H1 (cell line): ENCODE measurements at regions not wholly inside any gene's neighbourhood (a gene's known extent, or its start where the extent isn't known, plus 50 kb on each side); places are given as distances from the start of the nearest gene placed in this dataset.

ENCODE experiments used
- CTCF ChIA-PET: fragments of 300-600 bp; sonication (Branson Sonifier 250); formaldehyde crosslinking; loops from one replicate; lab custom pipeline; 2021; ENCODE audit not compliant: partially characterized antibody; lab: Charles Lee
- POLR2A ChIA-PET: fragments of 300-600 bp; sonication (Branson Sonifier 250); formaldehyde crosslinking; loops from one replicate; lab custom pipeline; 2021; ENCODE audit warnings: inconsistent platforms; ENCODE audit not compliant: partially characterized antibody; lab: Charles Lee
- DNase-seq, 2 experiments: peaks; one replicate each; pipeline versions ENCODE4 v3.0.0 to v3.0.0-alpha.2; 2010 to 2022; ENCODE audit warnings: low spot score in 2 of 2, low read depth in 1 of 2, mixed read lengths in 1 of 2
- FAIRE-seq: peaks from 2 replicates; lab custom pipeline; 2011; peaks lifted over from hg19 to GRCh38; lab: Jason Lieb, UNC
- H2AFZ ChIP-seq: 2 replicates; pipeline ENCODE4 v1.8.1; 2012; ENCODE audit warnings: low read length, inconsistent platforms
- H2AK5ac ChIP-seq: 2 replicates; pipeline ENCODE4 v1.6.1; 2013; ENCODE audit warnings: low read depth, low read length
- H2BK120ac ChIP-seq: replicated peaks from 2 replicates; pipeline ENCODE3; 2013; ENCODE audit warnings: low read depth, low read length, inconsistent platforms
- H2BK12ac ChIP-seq: 2 replicates; pipeline ENCODE4 v1.6.1; 2013; ENCODE audit warnings: low read depth, low read length
- H2BK15ac ChIP-seq: 2 replicates; pipeline ENCODE4 v1.6.1; 2013; ENCODE audit warnings: low read length
- H2BK20ac ChIP-seq: 2 replicates; pipeline ENCODE4 v1.6.1; 2013; ENCODE audit warnings: low read length
- H2BK5ac ChIP-seq: 2 replicates; pipeline ENCODE4 v1.6.1; 2013; ENCODE audit warnings: low read depth, low read length
- H3K14ac ChIP-seq: 2 replicates; pipeline ENCODE4 v1.6.1; 2013; ENCODE audit warnings: inconsistent platforms; ENCODE audit not compliant: insufficient read length
- H3K18ac ChIP-seq: 2 replicates; pipeline ENCODE4 v1.6.1; 2013; ENCODE audit warnings: low read length; ENCODE audit errors: extremely low read depth
- H3K23ac ChIP-seq: 2 replicates; pipeline ENCODE4 v1.6.1; 2013; ENCODE audit warnings: inconsistent platforms; ENCODE audit not compliant: insufficient read length
- H3K23me2 ChIP-seq: 2 replicates; pipeline ENCODE4 v1.6.1; 2013; ENCODE audit warnings: low read depth, low read length
- H3K27ac ChIP-seq: 2 replicates; pipeline ENCODE4 v1.6.1; 2011; ENCODE audit warnings: low read depth, low read length, inconsistent platforms
- H3K27me3 ChIP-seq, 4 experiments: replicated peaks in 1 of 4; 1 replicate in 1 of 4; 2 replicates in 3 of 4; pipeline versions ENCODE4 v1.6.1 to v1.8.1; 2011 to 2013; ENCODE audit warnings: low read length in 3 of 4, mild to moderate bottlenecking in 3 of 4, inconsistent platforms in 2 of 4, mixed read lengths in 2 of 4, moderate library complexity in 1 of 4; ENCODE audit not compliant: control insufficient read depth in 3 of 4, insufficient read depth in 3 of 4; ENCODE audit errors: extremely low read depth in 1 of 4
- H3K36me3 ChIP-seq, 4 experiments: 2 replicates each; pipeline versions ENCODE4 v1.6.1 to v1.8.1; 2011 to 2013; ENCODE audit warnings: mild to moderate bottlenecking in 4 of 4, low read length in 3 of 4, moderate library complexity in 2 of 4, control low read depth in 1 of 4, inconsistent platforms in 1 of 4; ENCODE audit not compliant: insufficient read depth in 4 of 4, control insufficient read depth in 2 of 4
- H3K4ac ChIP-seq: replicated peaks from 2 replicates; pipeline ENCODE3; 2013; ENCODE audit warnings: low read length, low read depth, mixed read lengths, inconsistent platforms; ENCODE audit not compliant: insufficient read length
- H3K4me1 ChIP-seq, 4 experiments: replicated peaks in 1 of 4; 1 replicate in 1 of 4; 2 replicates in 3 of 4; pipeline versions ENCODE4 v1.6.1 to v1.8.1; 2011 to 2013; ENCODE audit warnings: low read length in 3 of 4, inconsistent platforms in 2 of 4, mixed read lengths in 1 of 4; ENCODE audit not compliant: insufficient read depth in 4 of 4, control insufficient read depth in 3 of 4
- H3K4me2 ChIP-seq, 2 experiments: 2 replicates each; pipeline versions ENCODE4 v1.6.1 to v1.8.1; 2011 to 2013; ENCODE audit warnings: low read depth in 2 of 2, low read length in 2 of 2, control low read depth in 1 of 2, inconsistent platforms in 1 of 2, mild to moderate bottlenecking in 1 of 2; ENCODE audit not compliant: insufficient read depth in 1 of 2
- H3K4me3 ChIP-seq, 4 experiments: fragments of 200-600, 300-600 bp in 1 of 4; sonication (generic), shearing (Covaris generic), sonication (Bioruptor Twin) in 1 of 4; 2 replicates each; pipeline versions ENCODE4 v1.5.1 to v1.8.1; 2011 to 2016; ENCODE audit warnings: low read length in 4 of 4, low read depth in 3 of 4, control low read depth in 2 of 4, inconsistent platforms in 2 of 4, mild to moderate bottlenecking in 2 of 4, mixed read lengths in 1 of 4, moderate library complexity in 1 of 4; ENCODE audit not compliant: insufficient read depth in 2 of 4; ENCODE audit errors: extremely low read depth in 1 of 4
- H3K56ac ChIP-seq: replicated peaks from 2 replicates; pipeline ENCODE3; 2013; ENCODE audit warnings: low read depth, mild to moderate bottlenecking, mixed read lengths, low read length, inconsistent platforms; ENCODE audit not compliant: insufficient read length
- H3K79me1 ChIP-seq: 2 replicates; pipeline ENCODE4 v1.6.1; 2013; ENCODE audit warnings: low read depth, low read length, control low read depth
- H3K79me2 ChIP-seq, 2 experiments: 2 replicates each; pipeline versions ENCODE4 v1.6.1 to v1.8.1; 2012 to 2013; ENCODE audit warnings: low read length in 2 of 2, mild to moderate bottlenecking in 2 of 2, inconsistent platforms in 1 of 2; ENCODE audit not compliant: insufficient read depth in 2 of 2, control insufficient read depth in 1 of 2
- H3K9ac ChIP-seq, 4 experiments: replicated peaks in 1 of 4; 1 replicate in 1 of 4; 2 replicates in 3 of 4; pipeline versions ENCODE4 v1.6.1 to v1.8.1; 2011 to 2013; ENCODE audit warnings: low read depth in 3 of 4, low read length in 3 of 4, control low read depth in 2 of 4, mild to moderate bottlenecking in 2 of 4, moderate library complexity in 2 of 4, inconsistent platforms in 1 of 4; ENCODE audit errors: extremely low read depth in 1 of 4
- H3K9me3 ChIP-seq, 2 experiments: 2 replicates each; pipeline versions ENCODE4 v1.6.1 to v1.8.1; 2012 to 2013; ENCODE audit warnings: mild to moderate bottlenecking in 2 of 2, moderate library complexity in 2 of 2, control low read depth in 1 of 2, inconsistent platforms in 1 of 2, low read depth in 1 of 2, low read length in 1 of 2, mixed read lengths in 1 of 2; ENCODE audit not compliant: insufficient read depth in 2 of 2
- H4K20me1 ChIP-seq, 2 experiments: replicated peaks in 1 of 2; 2 replicates each; pipeline versions ENCODE3 to v1.8.1; 2011 to 2013; ENCODE audit warnings: inconsistent platforms in 2 of 2, low read length in 2 of 2, mild to moderate bottlenecking in 1 of 2; ENCODE audit not compliant: insufficient read depth in 2 of 2, control insufficient read depth in 1 of 2
- H4K5ac ChIP-seq: 2 replicates; pipeline ENCODE4 v1.6.1; 2013; ENCODE audit warnings: low read length, low read depth, mixed read lengths, inconsistent platforms; ENCODE audit not compliant: insufficient read length
- H4K8ac ChIP-seq: 2 replicates; pipeline ENCODE4 v1.8.0; 2013; ENCODE audit warnings: mild to moderate bottlenecking, moderate library complexity, low read length, inconsistent platforms; ENCODE audit not compliant: insufficient read depth; ENCODE audit errors: extremely low read depth
- H4K91ac ChIP-seq: replicated peaks from 2 replicates; pipeline ENCODE3; 2013; ENCODE audit warnings: low read length, mixed read lengths, inconsistent platforms; ENCODE audit not compliant: insufficient read length
- SAP30 ChIP-seq: fragments of 300-600 bp; sonication (generic); IDR thresholded peaks from 2 replicates; pipeline ENCODE4 v1.7.1; 2012; ENCODE audit warnings: low read length, moderate library complexity, mild to moderate bottlenecking, inconsistent platforms; ENCODE audit not compliant: insufficient read depth, insufficient replicate concordance
- TEAD4 ChIP-seq: IDR thresholded peaks from 2 replicates; pipeline ENCODE4 v1.6.1; 2012; ENCODE audit warnings: low read depth, low read length, inconsistent platforms, mixed read lengths
- WGBS, 2 experiments: shearing (Covaris generic) in 1 of 2; methylation state at CpG; one replicate each; pipeline versions ENCODE4 v1.1.6 to v1.1.7; 2013 to 2015; ENCODE audit warnings: low lambda C conversion rate in 2 of 2, mixed read lengths in 2 of 2, inconsistent platforms in 1 of 2, low coverage in 1 of 2, missing lambda C conversion rate in 1 of 2; ENCODE audit not compliant: insufficient replicate concordance in 2 of 2, insufficient coverage in 1 of 2, insufficient read length in 1 of 2; ENCODE audit errors: extremely low coverage in 1 of 2, missing lambda C conversion rate in 1 of 2; 5-methylcytosine and 5-hydroxymethylcytosine counted together

DNA sequence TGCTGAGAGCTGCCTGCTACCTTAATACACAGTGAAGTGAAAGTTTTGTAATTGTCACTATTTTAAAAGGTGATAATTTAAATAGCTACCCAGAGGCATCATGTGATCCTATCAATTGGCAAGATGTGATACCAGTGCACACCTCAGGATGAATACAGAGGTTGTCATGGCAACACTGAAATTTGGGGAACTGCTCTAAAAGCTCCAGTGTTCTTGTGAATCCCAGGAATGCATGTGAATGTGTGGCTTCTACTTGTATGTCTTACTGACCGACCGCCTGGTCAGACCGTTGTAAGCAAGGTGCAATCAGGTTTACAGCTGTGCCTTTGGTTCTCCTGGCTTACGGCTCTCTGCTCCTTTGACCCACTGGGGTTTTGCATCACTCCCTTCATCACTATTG lies 146.3 kb upstream of the GJE1 start:
- Histone ChIP-seq H4K20me1 (no peaks in the 10 kb centered on the region), H4K91ac (peak overlapping the region; percentile 70), H3K14ac (no peak overlapping the region), H4K5ac (no peak overlapping the region), H3K4ac (no peak overlapping the region), H3K79me2 (no peaks in the 10 kb centered on the region), H3K4me2 (no peak overlapping the region), H2BK20ac (no peak overlapping the region), H2AK5ac (no peak overlapping the region; the same call in 1 of the 2 replicates), H3K27ac (no peak overlapping the region), H3K18ac (no peak overlapping the region), H4K8ac (no peak overlapping the region), H2BK12ac (0 out of 2 replicates have a peak overlapping the region, but pooled peaks have one; percentile 65), H2BK15ac (no peak overlapping the region), H2BK120ac (no peak overlapping the region), H3K4me1 (peaks cover 0 to 10% (median 3%) of the 10 kb centered on the region in 4 experiments; a peak in 3 of 7 replicates), H3K9me3 (no peaks in the 10 kb centered on the region; a peak in 1 of 4 replicates), H3K9ac (no peak overlapping the region), H3K27me3 (no peaks in the 10 kb centered on the region), H3K23ac (no peak overlapping the region), H3K4me3 (no peak overlapping the region), H3K36me3 (no peaks in the 10 kb centered on the region), H2AFZ (no peak overlapping the region), H3K23me2 (no peaks in the 10 kb centered on the region), H3K56ac (no peak overlapping the region), H2BK5ac (no peak overlapping the region), H3K79me1 (no peaks in the 10 kb centered on the region)
- POLR2A ChIA-PET, result interaction anchor here (0.6 to 1.0 kb wide), 2 partner anchors 102 to 1425 kb away, joined by 3 read pairs; no protein-coding TSS in a partner anchor
- CTCF ChIA-PET, result interaction anchor here (0.9 to 2.8 kb wide), 5 partner anchors 15 to 141 kb away, joined by 3 to 20 read pairs (median 3); no protein-coding TSS in a partner anchor
- DNase-seq, result no peak
- FAIRE-seq, result no peak
- TF ChIP-seq SAP30 (no peak), TEAD4 (0 out of 2 replicates have a peak, but pooled peaks have one; percentile 59)
- WGBS, 2 experiments, result 90% methylated on average over 4 of the region's 4 CpGs; no CpG with 5 or more reads in 1 of the 2 experiments
